SK-N-MC (cell line): ENCODE measurements at regions not wholly inside any gene's neighbourhood (a gene's known extent, or its start where the extent isn't known, plus 50 kb on each side); places are given as distances from the start of the nearest gene placed in this dataset.
A peak's percentile ranks its signal among the peaks of the same experiment; 100 is the strongest.

Experiments
- DNase-seq: peaks from one replicate; pipeline ENCODE4 v3.0.0-alpha.2; 2011; ENCODE audit warnings: low read depth, low spot score
- H3K27ac ChIP-seq: fragments of 200-600 bp; sonication (generic); 2 replicates; pipeline ENCODE4 v1.5.1; 2016; ENCODE audit warnings: mixed run types
- H3K36me3 ChIP-seq: fragments of 200-600 bp; sonication (generic); 2 replicates; pipeline ENCODE4 v1.6.1; 2017; ENCODE audit warnings: antibody characterized with exemption, low read length, mixed read lengths; ENCODE audit not compliant: insufficient read depth
- H3K4me3 ChIP-seq: fragments of 200-600 bp; sonication (generic); 2 replicates; pipeline ENCODE4 v1.5.1; 2016
- H3K9ac ChIP-seq: fragments of 200-600 bp; sonication (generic); 2 replicates; pipeline ENCODE4 v1.8.0; 2017; ENCODE audit warnings: mixed run types, mixed read lengths; ENCODE audit not compliant: insufficient read length
- H3K9me3 ChIP-seq: fragments of 200-600 bp; sonication (generic); 2 replicates; pipeline ENCODE4 v1.6.1; 2017; ENCODE audit warnings: low read depth, mild to moderate bottlenecking, antibody characterized with exemption, low read length, moderate library complexity, mixed read lengths
- EZH2 ChIP-seq: fragments of 200-600 bp; sonication (generic); IDR thresholded peaks from one replicate; pipeline ENCODE4 v1.6.1; 2017; ENCODE audit warnings: antibody characterized with exemption
- FOXP2 ChIP-seq: optimal IDR thresholded peaks from 2 replicates; pipeline ENCODE3; 2011; ENCODE audit warnings: mild to moderate bottlenecking, moderate library complexity; ENCODE audit not compliant: insufficient read depth; ENCODE audit errors: extremely low read length, control extremely low read depth
- POLR2AphosphoS5 ChIP-seq: IDR thresholded peaks from 2 replicates; pipeline ENCODE4 v1.6.1; 2012; ENCODE audit warnings: mild to moderate bottlenecking, low read depth, low read length, borderline replicate concordance

- DNase-seq = no peak
- no peak for TF ChIP-seq POLR2AphosphoS5
- no peak for TF ChIP-seq FOXP2
- TF ChIP-seq EZH2 = no peak
- Histone ChIP-seq H3K4me3 (no peak overlapping the region), H3K9ac (no peak overlapping the region), H3K36me3 (no peaks in the 10 kb centered on the region), H3K9me3 (no peaks in the 10 kb centered on the region), H3K27ac (no peak overlapping the region)
Observed at GRCh38 chr2:13034861-13035260, 318.1 kb downstream of the TRIB2 start.

- H3K9ac ChIP-seq = no peak overlapping the region
- H3K9me3 ChIP-seq = no peaks in the 10 kb centered on the region
- H3K27ac ChIP-seq = no peak overlapping the region
- TF ChIP-seq POLR2AphosphoS5 (no peak), FOXP2 (no peak), EZH2 (no peak)
- DNase-seq = no peak
- no peak overlapping the region for H3K4me3 ChIP-seq
- H3K36me3 ChIP-seq = no peaks in the 10 kb centered on the region
Observed at GRCh38 chr2:13035866-13036265, 319.1 kb downstream of the TRIB2 start.

- no peak overlapping the region for H3K27ac ChIP-seq
- H3K9me3 ChIP-seq = no peaks in the 10 kb centered on the region
- no peaks in the 10 kb centered on the region for H3K36me3 ChIP-seq
- H3K9ac ChIP-seq = no peak overlapping the region
- no peak overlapping the region for H3K4me3 ChIP-seq
- no peak for DNase-seq
- no peak for TF ChIP-seq EZH2
- no peak for TF ChIP-seq POLR2AphosphoS5
- no peak for TF ChIP-seq FOXP2
Observed at GRCh38 chr2:13040043-13040442, 323.3 kb downstream of the TRIB2 start.

- peak overlapping the region; percentile 41 for H3K9ac ChIP-seq
- no peaks in the 10 kb centered on the region for H3K9me3 ChIP-seq
- DNase-seq = no peak
- TF ChIP-seq EZH2 = no peak
- no peak for TF ChIP-seq POLR2AphosphoS5
- no peak for TF ChIP-seq FOXP2
- no peak overlapping the region for H3K4me3 ChIP-seq
- H3K27ac ChIP-seq = no peak overlapping the region
- H3K36me3 ChIP-seq = no peaks in the 10 kb centered on the region
Observed at GRCh38 chr2:13046557-13047165, 329.9 kb downstream of the TRIB2 start.

- no peak for DNase-seq
- Histone ChIP-seq H3K9ac (no peak overlapping the region), H3K4me3 (no peak overlapping the region), H3K36me3 (no peaks in the 10 kb centered on the region), H3K27ac (peak overlapping the region; percentile 37; the same call in 1 of the 2 replicates), H3K9me3 (no peaks in the 10 kb centered on the region)
- TF ChIP-seq FOXP2 (no peak), EZH2 (no peak), POLR2AphosphoS5 (no peak)
Observed at GRCh38 chr2:13050764-13051163, 334.0 kb downstream of the TRIB2 start.

GRCh38 chr2:13052547-13052946 lies 335.8 kb downstream of the TRIB2 start:
- TF ChIP-seq POLR2AphosphoS5 (no peak), FOXP2 (no peak), EZH2 (no peak)
- Histone ChIP-seq H3K9ac (no peak overlapping the region), H3K27ac (no peak overlapping the region), H3K36me3 (no peaks in the 10 kb centered on the region), H3K4me3 (no peak overlapping the region), H3K9me3 (no peaks in the 10 kb centered on the region)
- no peak for DNase-seq

- DNase-seq = no peak
- Histone ChIP-seq H3K4me3 (no peak overlapping the region), H3K9me3 (no peaks in the 10 kb centered on the region), H3K27ac (no peak overlapping the region), H3K36me3 (no peaks in the 10 kb centered on the region), H3K9ac (no peak overlapping the region)
- TF ChIP-seq EZH2 = no peak
- TF ChIP-seq FOXP2 = no peak
- no peak for TF ChIP-seq POLR2AphosphoS5
Observed at GRCh38 chr2:13056259-13056843, 339.6 kb downstream of the TRIB2 start.

- DNase-seq = no peak
- no peak for TF ChIP-seq FOXP2
- TF ChIP-seq POLR2AphosphoS5 = no peak
- no peak for TF ChIP-seq EZH2
- Histone ChIP-seq H3K4me3 (no peak overlapping the region), H3K36me3 (no peaks in the 10 kb centered on the region), H3K9me3 (no peaks in the 10 kb centered on the region), H3K9ac (no peak overlapping the region), H3K27ac (no peak overlapping the region)
Observed at GRCh38 chr2:13057671-13058070, 340.9 kb downstream of the TRIB2 start.
